ENCODE measurements at regions not wholly inside any gene's neighbourhood (a gene's known extent, or its start where the extent isn't known, plus 50 kb on each side); places are given as distances from the start of the nearest gene placed in this dataset.

- no peak for TF ChIP-seq CTCF (IDR thresholded peaks at IDR 0.05; ENCODE audit: low read depth, low read length, missing input control)
- TF ChIP-seq HNF4A (conservative IDR thresholded peaks at IDR 0.05), result no peak
Observed at GRCh38 chr2:10242451-10242850, 60.3 kb upstream of the HPCAL1 start.

Measured in liver (tissue), 3 donors.